SU-DHL-6 (cell line): ENCODE measurements at regions not wholly inside any gene's neighbourhood (a gene's known extent, or its start where the extent isn't known, plus 50 kb on each side); places are given as distances from the start of the nearest gene placed in this dataset.

Source experiments
- H2AFZ ChIP-seq: fragments of 200-600 bp; sonication (generic); 2 replicates; pipeline ENCODE4 v1.6.1; 2014; ENCODE audit warnings: low read depth, mild to moderate bottlenecking, moderate library complexity, mixed read lengths, antibody characterized with exemption, low read length; ENCODE audit not compliant: severe bottlenecking
- H3F3A ChIP-seq: fragments of 200-600 bp; shearing (Covaris generic); 2 replicates; pipeline ENCODE4 v1.6.0; 2016; ENCODE audit warnings: antibody characterized with exemption, mild to moderate bottlenecking; ENCODE audit not compliant: insufficient read depth
- H3K27ac ChIP-seq: fragments of 200-600 bp; sonication (generic); 2 replicates; pipeline ENCODE4 v1.5.1; 2016; ENCODE audit warnings: low read depth, mild to moderate bottlenecking, low read length, moderate library complexity, mixed read lengths
- H3K27me3 ChIP-seq: fragments of 200-600 bp; sonication (generic), shearing (Covaris generic); 2 replicates; pipeline ENCODE4 v1.6.0; 2014; ENCODE audit warnings: mild to moderate bottlenecking, low read length
- H3K36me3 ChIP-seq: fragments of 200-600 bp; sonication (generic); 2 replicates; pipeline ENCODE4 v1.6.1; 2014; ENCODE audit warnings: mild to moderate bottlenecking, low read length, mixed read lengths
- H3K4me2 ChIP-seq: fragments of 300-600, 200-600 bp; shearing (Covaris generic), sonication (generic); 2 replicates; pipeline ENCODE4 v1.6.0; 2014; ENCODE audit warnings: low read length, low read depth, mild to moderate bottlenecking; ENCODE audit not compliant: poor library complexity, severe bottlenecking
- H3K4me3 ChIP-seq: fragments of 200-600 bp; sonication (generic); 2 replicates; pipeline ENCODE4 v1.5.1; 2014; ENCODE audit warnings: antibody characterized with exemption, low read length, mild to moderate bottlenecking, mixed read lengths; ENCODE audit not compliant: insufficient read depth, poor library complexity, severe bottlenecking
- H3K79me2 ChIP-seq: fragments of 200-600 bp; sonication (generic); 2 replicates; pipeline ENCODE4 v1.6.1; 2014; ENCODE audit warnings: mild to moderate bottlenecking, low read length, moderate library complexity; ENCODE audit not compliant: insufficient read depth
- H3K9ac ChIP-seq: fragments of 200-600 bp; sonication (generic); 2 replicates; pipeline ENCODE4 v1.7.0; 2014; ENCODE audit warnings: mild to moderate bottlenecking, low read length
- H3K9me2 ChIP-seq: fragments of 200-600 bp; sonication (generic); replicated peaks from 2 replicates; pipeline ENCODE4 v1.6.1; 2014; ENCODE audit warnings: low read length; ENCODE audit not compliant: insufficient read depth
- H3K9me3 ChIP-seq: fragments of 200-600 bp; sonication (generic); 2 replicates; pipeline ENCODE4 v1.6.1; 2014; ENCODE audit warnings: low read length, mixed read lengths; ENCODE audit not compliant: insufficient read depth
- H4K20me1 ChIP-seq: fragments of 200-600 bp; sonication (generic); 2 replicates; pipeline ENCODE4 v1.6.1; 2014; ENCODE audit warnings: low read depth, mild to moderate bottlenecking, antibody characterized with exemption, low read length, moderate library complexity, mixed read lengths
- CTCF ChIP-seq: fragments of 200-600 bp; sonication (generic); IDR thresholded peaks from one replicate; pipeline ENCODE4 v1.5.1; 2017; ENCODE audit warnings: antibody characterized with exemption, mild to moderate bottlenecking, low read length, moderate library complexity; ENCODE audit not compliant: insufficient read depth, poor library complexity, severe bottlenecking
- EZH2phosphoT487 ChIP-seq: fragments of 200-600 bp; sonication (generic), shearing (Covaris generic); conservative IDR thresholded peaks from 2 replicates; pipeline ENCODE4 v1.6.1; 2018; ENCODE audit warnings: mild to moderate bottlenecking, antibody characterized with exemption, low read length, moderate library complexity, mixed read lengths

GRCh38 chr2:215521031-215521430 is 85.2 kb upstream of the FN1 start:
- Histone ChIP-seq H3K79me2 (no peaks in the 10 kb centered on the region), H3K4me2 (no peak overlapping the region), H4K20me1 (no peaks in the 10 kb centered on the region), H3K9ac (no peak overlapping the region), H3K27me3 (no peaks in the 10 kb centered on the region), H3K9me2 (no peaks in the 10 kb centered on the region), H3K27ac (no peak overlapping the region), H3F3A (no peaks in the 10 kb centered on the region), H3K36me3 (no peaks in the 10 kb centered on the region), H2AFZ (no peak overlapping the region), H3K4me3 (no peak overlapping the region), H3K9me3 (no peaks in the 10 kb centered on the region)
- TF ChIP-seq CTCF: no peak
- no peak for TF ChIP-seq EZH2phosphoT487

GRCh38 chr2:215517391-215517790 is 81.5 kb upstream of the FN1 start:
- no peak overlapping the region for H3K4me3 ChIP-seq
- TF ChIP-seq CTCF (no peak), EZH2phosphoT487 (no peak)

GRCh38 chr2:215514516-215514915 is 78.6 kb upstream of the FN1 start:
- H3K79me2 ChIP-seq: no peaks in the 10 kb centered on the region
- no peak overlapping the region for H3K4me2 ChIP-seq
- no peak overlapping the region for H2AFZ ChIP-seq
- H3K36me3 ChIP-seq: no peaks in the 10 kb centered on the region
- no peak overlapping the region for H3K4me3 ChIP-seq
- H3K27me3 ChIP-seq: no peaks in the 10 kb centered on the region
- H3K9me2 ChIP-seq: no peaks in the 10 kb centered on the region
- H3K9ac ChIP-seq: no peak overlapping the region
- TF ChIP-seq CTCF (no peak), EZH2phosphoT487 (no peak)
- no peak overlapping the region for H3K27ac ChIP-seq
- no peaks in the 10 kb centered on the region for H3K9me3 ChIP-seq
- no peaks in the 10 kb centered on the region for H3F3A ChIP-seq
- H4K20me1 ChIP-seq: no peaks in the 10 kb centered on the region

More at GRCh38 chr2:215517391-215517790, 81.5 kb upstream of the FN1 start:
- Histone ChIP-seq H3K27ac (no peak overlapping the region), H3K9me2 (no peaks in the 10 kb centered on the region), H3F3A (no peaks in the 10 kb centered on the region), H2AFZ (no peak overlapping the region), H3K9me3 (no peaks in the 10 kb centered on the region), H3K36me3 (no peaks in the 10 kb centered on the region), H3K4me2 (no peak overlapping the region), H3K9ac (no peak overlapping the region), H3K27me3 (no peaks in the 10 kb centered on the region), H3K79me2 (no peaks in the 10 kb centered on the region), H4K20me1 (no peaks in the 10 kb centered on the region)
